ENCODE measurements at regions not wholly inside any gene's neighbourhood (a gene's known extent, or its start where the extent isn't known, plus 50 kb on each side); places are given as distances from the start of the nearest gene placed in this dataset.

DNA sequence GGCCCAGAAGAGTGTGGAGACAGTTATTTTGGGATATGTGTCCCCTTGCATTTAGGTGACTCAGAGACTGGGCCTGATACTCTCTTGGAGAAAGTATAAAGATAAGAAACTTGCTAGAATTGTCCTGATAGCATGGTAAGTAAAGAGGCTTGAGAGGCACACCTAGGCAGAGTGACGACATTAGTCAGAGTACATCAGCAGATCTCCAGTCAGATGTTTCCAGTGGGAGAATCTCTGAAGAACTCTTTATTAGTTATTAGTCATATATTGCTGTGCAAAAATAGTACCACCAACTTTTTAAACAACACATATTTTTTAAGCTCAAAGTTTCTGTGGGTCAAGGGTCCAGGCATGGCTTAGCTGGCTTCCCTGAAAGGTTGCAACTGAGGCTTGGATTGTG lies 182.6 kb downstream of the NEBL start:
- TF ChIP-seq, protein P1, sequence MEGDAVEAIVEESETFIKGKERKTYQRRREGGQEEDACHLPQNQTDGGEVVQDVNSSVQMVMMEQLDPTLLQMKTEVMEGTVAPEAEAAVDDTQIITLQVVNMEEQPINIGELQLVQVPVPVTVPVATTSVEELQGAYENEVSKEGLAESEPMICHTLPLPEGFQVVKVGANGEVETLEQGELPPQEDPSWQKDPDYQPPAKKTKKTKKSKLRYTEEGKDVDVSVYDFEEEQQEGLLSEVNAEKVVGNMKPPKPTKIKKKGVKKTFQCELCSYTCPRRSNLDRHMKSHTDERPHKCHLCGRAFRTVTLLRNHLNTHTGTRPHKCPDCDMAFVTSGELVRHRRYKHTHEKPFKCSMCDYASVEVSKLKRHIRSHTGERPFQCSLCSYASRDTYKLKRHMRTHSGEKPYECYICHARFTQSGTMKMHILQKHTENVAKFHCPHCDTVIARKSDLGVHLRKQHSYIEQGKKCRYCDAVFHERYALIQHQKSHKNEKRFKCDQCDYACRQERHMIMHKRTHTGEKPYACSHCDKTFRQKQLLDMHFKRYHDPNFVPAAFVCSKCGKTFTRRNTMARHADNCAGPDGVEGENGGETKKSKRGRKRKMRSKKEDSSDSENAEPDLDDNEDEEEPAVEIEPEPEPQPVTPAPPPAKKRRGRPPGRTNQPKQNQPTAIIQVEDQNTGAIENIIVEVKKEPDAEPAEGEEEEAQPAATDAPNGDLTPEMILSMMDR (conservative IDR thresholded peaks at IDR 0.05 in 1 of 2, IDR thresholded peaks at IDR 0.05 in 1 of 2; ENCODE audit: extremely low read depth in 1 of 2, insufficient read depth in 1 of 2, low read depth in 1 of 2, low read length in 2 of 2) = no peak
- TF ChIP-seq EZH2 (IDR thresholded peaks at IDR 0.05; ENCODE audit: borderline replicate concordance, low read length) = no peak

Measured in mammary epithelial cell (primary cell).